ENCODE measurements at regions not wholly inside any gene's neighbourhood (a gene's known extent, or its start where the extent isn't known, plus 50 kb on each side); places are given as distances from the start of the nearest gene placed in this dataset.
A peak's percentile ranks its signal among the peaks of the same experiment; 100 is the strongest.

DNA sequence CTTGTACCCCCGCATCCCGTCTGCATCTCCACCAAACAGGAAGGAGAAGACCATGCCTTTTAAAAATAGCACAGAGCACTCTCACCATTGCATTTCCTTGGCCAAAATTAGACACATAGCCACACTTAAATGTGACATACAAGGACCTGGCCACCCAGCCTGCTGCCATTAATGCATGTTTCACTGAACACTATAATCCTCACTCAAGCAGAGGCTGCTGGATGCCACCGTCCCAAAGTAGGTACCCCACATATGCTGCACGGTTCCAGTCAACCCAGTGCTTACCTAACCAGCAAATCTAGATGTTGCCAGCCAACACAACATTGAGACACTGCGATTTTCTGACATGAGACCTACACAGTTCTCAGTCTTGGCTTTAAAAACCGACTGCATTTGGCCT, 107.7 kb downstream of the ADSS2 start:
- H3K4me3 ChIP-seq (ENCODE audit: low read depth, low read length) = no peak overlapping the region
- TF ChIP-seq, protein P1, sequence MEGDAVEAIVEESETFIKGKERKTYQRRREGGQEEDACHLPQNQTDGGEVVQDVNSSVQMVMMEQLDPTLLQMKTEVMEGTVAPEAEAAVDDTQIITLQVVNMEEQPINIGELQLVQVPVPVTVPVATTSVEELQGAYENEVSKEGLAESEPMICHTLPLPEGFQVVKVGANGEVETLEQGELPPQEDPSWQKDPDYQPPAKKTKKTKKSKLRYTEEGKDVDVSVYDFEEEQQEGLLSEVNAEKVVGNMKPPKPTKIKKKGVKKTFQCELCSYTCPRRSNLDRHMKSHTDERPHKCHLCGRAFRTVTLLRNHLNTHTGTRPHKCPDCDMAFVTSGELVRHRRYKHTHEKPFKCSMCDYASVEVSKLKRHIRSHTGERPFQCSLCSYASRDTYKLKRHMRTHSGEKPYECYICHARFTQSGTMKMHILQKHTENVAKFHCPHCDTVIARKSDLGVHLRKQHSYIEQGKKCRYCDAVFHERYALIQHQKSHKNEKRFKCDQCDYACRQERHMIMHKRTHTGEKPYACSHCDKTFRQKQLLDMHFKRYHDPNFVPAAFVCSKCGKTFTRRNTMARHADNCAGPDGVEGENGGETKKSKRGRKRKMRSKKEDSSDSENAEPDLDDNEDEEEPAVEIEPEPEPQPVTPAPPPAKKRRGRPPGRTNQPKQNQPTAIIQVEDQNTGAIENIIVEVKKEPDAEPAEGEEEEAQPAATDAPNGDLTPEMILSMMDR (IDR thresholded peaks at IDR 0.05; ENCODE audit: low read depth, low read length, missing control alignments) = no peak
- DNase-seq (ENCODE audit: low read depth) = no peak

GRCh38 chr1:244346972-244347618, 104.6 kb downstream of the ADSS2 start:
- TF ChIP-seq, protein P1 (IDR thresholded peaks at IDR 0.05; ENCODE audit: low read depth, low read length, missing control alignments) = no peak
- H3K4me3 ChIP-seq (ENCODE audit: low read depth, low read length) = no peak overlapping the region
- no peak for DNase-seq (ENCODE audit: low read depth)

DNA sequence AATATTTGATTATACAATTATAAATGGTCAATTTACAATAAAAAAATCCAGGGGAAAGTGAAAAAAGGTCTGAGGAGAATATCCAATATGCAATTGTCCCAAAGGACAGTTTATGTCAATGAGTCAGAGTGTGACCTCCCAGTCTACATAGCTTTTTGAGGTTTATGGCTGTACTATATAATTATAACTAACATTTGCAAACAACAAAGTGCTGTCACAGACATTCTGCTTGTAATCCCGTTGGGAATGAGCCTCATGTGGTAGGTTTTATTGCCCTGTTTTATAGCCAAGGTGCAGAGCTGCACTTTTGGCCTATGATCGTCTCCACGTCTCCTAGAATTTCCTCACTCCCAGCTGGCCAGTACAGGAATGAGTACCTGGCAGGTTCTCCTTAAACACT, 103.8 kb downstream of the ADSS2 start:
- TF ChIP-seq, protein P1 (IDR thresholded peaks at IDR 0.05; ENCODE audit: low read depth, low read length, missing control alignments) = no peak
- H3K4me3 ChIP-seq (ENCODE audit: low read depth, low read length) = no peak overlapping the region
- no peak for DNase-seq (ENCODE audit: low read depth)

DNA sequence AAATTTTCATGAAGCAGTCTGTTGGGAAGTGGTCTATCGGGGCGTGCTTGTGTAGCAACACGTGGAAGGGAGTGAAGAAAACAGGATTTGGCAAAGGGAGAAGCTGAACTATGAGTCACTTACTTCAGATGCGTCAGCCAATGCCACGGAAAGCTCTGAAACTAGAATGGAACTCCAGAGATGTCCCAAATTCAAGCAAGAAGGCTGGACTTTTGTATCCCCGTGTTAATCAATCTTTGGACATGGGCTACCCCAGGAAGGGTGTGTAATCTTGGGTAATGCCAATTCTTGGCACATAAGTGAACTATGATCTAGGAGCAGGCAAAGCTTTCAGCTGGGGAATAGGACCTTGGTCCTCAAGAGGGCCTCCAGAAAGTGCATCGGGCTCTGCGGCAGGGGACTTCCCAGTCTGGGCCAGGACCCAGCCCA, 102.6 kb downstream of the ADSS2 start:
- no peak overlapping the region for H3K4me3 ChIP-seq (ENCODE audit: low read depth, low read length)
- TF ChIP-seq, protein P1 (IDR thresholded peaks at IDR 0.05; ENCODE audit: low read depth, low read length, missing control alignments) = no peak
- DNase-seq (ENCODE audit: low read depth) = no peak

GRCh38 chr1:244349581-244350001, 102.1 kb downstream of the ADSS2 start:
- no peak overlapping the region; the same call in 1 of the 2 replicates for H3K4me3 ChIP-seq (ENCODE audit: low read depth, low read length)
- DNase-seq (ENCODE audit: low read depth) = no peak
- TF ChIP-seq, protein P1 (IDR thresholded peaks at IDR 0.05; ENCODE audit: low read depth, low read length, missing control alignments) = no peak

GRCh38 chr1:244350027-244350426, 101.7 kb downstream of the ADSS2 start:
- peak; percentile 84 for DNase-seq (ENCODE audit: low read depth)
- no peak overlapping the region; the same call in 1 of the 2 replicates for H3K4me3 ChIP-seq (ENCODE audit: low read depth, low read length)
- TF ChIP-seq, protein P1 (IDR thresholded peaks at IDR 0.05; ENCODE audit: low read depth, low read length, missing control alignments) = no peak
